ENCODE measurements at regions not wholly inside any gene's neighbourhood (a gene's known extent, or its start where the extent isn't known, plus 50 kb on each side); places are given as distances from the start of the nearest gene placed in this dataset.

DNA sequence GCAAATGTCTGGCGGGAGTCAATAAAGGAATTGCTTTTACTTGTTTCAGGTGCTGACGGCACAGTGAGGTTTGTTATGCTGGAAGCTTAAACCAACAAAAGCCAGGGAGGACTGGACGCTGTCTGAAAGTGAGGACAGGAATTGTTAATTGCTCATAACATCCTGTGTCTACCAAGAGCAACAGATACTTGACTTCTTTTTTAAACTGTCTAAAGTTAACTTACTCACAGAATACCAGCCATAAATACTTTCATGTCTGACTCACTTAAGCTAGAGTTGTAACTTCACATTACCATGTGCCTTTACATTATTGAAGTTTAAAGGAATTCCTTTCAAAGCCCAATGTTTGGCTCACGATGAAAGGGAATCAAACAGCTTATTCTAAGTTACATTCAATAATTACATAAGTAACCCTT, 252.7 kb upstream of the SHH start:
- H3K4me3 ChIP-seq (ENCODE audit: low read length): no peak overlapping the region
- H3K36me3 ChIP-seq (ENCODE audit: insufficient read depth, low read length): no peaks in the 10 kb centered on the region
- H3K9me3 ChIP-seq (ENCODE audit: low read length): no peaks in the 10 kb centered on the region
- no peaks in the 10 kb centered on the region for H3K4me1 ChIP-seq (ENCODE audit: insufficient read depth, low read length)
- peaks cover 2% of the 10 kb centered on the region for H3K27me3 ChIP-seq (ENCODE audit: insufficient read depth, low read length)
- H2AFZ ChIP-seq (ENCODE audit: low read depth, low read length): no peak overlapping the region

DNA sequence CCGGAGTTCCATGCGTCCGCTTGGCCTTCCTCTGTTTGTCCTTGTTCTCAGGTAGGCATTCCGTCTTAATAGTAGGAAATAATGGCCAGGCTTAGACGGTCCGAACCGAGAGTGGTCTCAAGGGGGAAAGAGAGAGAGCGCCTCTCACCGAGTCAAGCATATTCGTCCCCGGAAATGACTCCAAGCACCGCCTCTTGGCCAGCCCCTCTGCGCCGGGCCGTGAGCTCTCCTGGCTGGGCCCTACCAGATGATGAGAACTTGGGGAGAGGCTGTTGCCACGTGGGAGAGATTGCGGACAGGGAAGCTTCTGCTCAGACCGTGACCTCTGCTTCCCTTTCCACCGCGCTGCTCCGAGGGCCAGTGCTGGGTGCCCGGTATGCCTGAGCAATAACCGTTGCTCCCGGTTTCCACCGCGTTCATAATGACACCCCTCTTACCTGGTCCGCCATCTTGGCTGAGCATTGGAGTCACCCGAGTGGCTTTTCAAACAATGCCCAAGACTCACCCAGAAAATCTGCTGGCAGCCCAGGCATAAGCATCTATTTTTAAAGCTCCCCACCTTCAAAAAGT, 251.1 kb upstream of the SHH start:
- Histone ChIP-seq H3K9me3 (ENCODE audit: low read length) (no peaks in the 10 kb centered on the region), H3K27me3 (ENCODE audit: insufficient read depth, low read length) (peaks cover 2% of the 10 kb centered on the region), H3K36me3 (ENCODE audit: insufficient read depth, low read length) (no peaks in the 10 kb centered on the region), H3K4me3 (ENCODE audit: low read length) (no peak overlapping the region), H3K4me1 (ENCODE audit: insufficient read depth, low read length) (no peaks in the 10 kb centered on the region), H2AFZ (ENCODE audit: low read depth, low read length) (no peak overlapping the region)

DNA sequence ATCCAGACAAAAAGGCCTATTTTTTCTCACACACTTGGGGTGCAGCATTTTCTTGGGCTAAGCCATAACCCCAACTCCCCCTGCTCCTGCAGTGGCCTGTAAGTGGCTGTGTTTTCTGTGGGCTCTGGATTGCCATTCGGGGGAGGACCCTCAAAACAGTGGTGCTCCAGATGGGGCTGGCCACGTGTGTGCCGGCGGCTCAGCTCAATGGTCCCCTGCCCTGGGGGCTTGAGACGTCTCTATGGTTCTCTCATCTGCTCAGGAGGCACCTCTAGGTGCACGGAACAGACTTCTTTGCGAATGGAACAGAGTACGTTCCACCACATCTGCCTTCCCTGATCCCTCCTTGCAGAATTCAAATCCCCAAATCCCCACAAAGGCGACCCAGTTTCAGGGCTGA, 250.0 kb upstream of the SHH start:
- Histone ChIP-seq H3K27me3 (ENCODE audit: insufficient read depth, low read length) (peaks cover 3% of the 10 kb centered on the region), H3K4me1 (ENCODE audit: insufficient read depth, low read length) (no peaks in the 10 kb centered on the region), H3K4me3 (ENCODE audit: low read length) (no peak overlapping the region), H3K9me3 (ENCODE audit: low read length) (no peaks in the 10 kb centered on the region), H3K36me3 (ENCODE audit: insufficient read depth, low read length) (no peaks in the 10 kb centered on the region), H2AFZ (ENCODE audit: low read depth, low read length) (no peak overlapping the region)

DNA sequence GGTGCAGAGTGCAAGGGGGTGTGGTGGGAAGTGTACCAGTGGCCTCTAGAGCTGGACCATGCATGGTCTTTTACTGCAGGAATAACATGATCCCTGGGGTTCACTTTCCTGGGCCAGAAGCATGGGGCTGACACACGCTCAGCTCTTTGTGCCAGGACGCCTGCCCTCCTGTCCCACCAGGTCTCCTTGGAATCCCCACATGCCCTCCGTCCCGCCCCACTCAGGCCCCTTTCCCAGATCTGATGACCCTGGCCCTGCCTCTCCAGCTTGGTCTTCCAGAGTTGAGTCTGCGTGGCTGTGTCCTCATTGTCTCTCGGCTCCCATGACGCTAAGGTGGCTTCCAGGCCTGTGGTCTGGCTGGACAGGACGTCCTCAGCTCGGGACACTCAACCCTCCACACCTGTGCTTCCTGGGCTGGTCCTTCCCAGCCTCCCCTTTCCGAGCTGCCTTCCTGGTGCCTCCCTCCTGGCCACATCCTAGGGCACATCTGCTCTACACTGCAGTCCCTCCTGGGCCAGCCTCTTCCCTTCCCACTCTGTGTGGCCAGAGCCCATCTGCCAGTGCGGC, 249.5 kb upstream of the SHH start:
- H3K4me1 ChIP-seq (ENCODE audit: insufficient read depth, low read length): no peaks in the 10 kb centered on the region
- no peaks in the 10 kb centered on the region for H3K9me3 ChIP-seq (ENCODE audit: low read length)
- no peaks in the 10 kb centered on the region for H3K36me3 ChIP-seq (ENCODE audit: insufficient read depth, low read length)
- no peak overlapping the region for H2AFZ ChIP-seq (ENCODE audit: low read depth, low read length)
- H3K27me3 ChIP-seq (ENCODE audit: insufficient read depth, low read length): peaks cover 8% of the 10 kb centered on the region
- no peak overlapping the region for H3K4me3 ChIP-seq (ENCODE audit: low read length)

DNA sequence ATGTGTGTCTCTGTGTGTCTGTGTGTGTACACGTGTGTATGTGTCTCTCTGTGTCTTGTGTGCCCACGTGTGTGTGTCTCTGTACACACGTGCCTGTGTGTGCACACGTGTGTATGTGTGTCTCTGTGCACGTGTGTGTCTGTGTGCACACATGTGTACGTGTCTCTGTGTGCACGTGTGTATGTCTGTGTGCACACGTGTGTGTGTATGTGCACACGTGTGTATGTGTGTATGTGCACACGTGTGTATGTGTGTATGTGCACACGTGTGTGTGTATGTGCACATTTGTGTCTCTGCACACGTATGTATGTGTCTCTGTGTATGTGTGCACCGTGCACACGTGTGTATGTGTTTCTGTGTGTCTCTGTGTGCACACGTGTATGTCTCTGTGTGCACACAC, 248.7 kb upstream of the SHH start:
- Histone ChIP-seq H3K4me3 (ENCODE audit: low read length) (no peak overlapping the region), H2AFZ (ENCODE audit: low read depth, low read length) (no peak overlapping the region), H3K27me3 (ENCODE audit: insufficient read depth, low read length) (peaks cover 9% of the 10 kb centered on the region)

DNA sequence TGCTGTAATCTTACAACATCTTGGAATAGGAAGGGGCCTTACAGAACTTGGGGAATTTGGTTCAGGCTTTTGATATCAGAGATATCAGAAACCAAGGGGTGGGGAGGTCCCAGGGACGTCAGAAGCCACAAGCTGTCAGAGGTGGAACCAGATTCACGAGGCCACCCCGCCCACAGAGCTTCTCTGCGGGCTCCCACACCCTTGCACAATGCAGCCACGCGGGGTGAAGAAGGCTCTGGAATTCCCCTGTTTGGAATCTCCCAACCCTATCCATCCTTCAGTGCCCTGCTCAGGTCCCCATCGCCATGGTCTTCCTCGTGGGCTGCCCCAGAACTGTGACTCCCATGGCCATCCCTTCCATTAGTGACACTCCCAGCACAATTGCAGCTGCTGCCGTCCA, 247.1 kb upstream of the SHH start:
- no peaks in the 10 kb centered on the region for H3K9me3 ChIP-seq (ENCODE audit: low read length)
- H3K36me3 ChIP-seq (ENCODE audit: insufficient read depth, low read length): no peaks in the 10 kb centered on the region
- peaks cover 9% of the 10 kb centered on the region for H3K27me3 ChIP-seq (ENCODE audit: insufficient read depth, low read length)
- H2AFZ ChIP-seq (ENCODE audit: low read depth, low read length): no peak overlapping the region
- no peak overlapping the region for H3K4me3 ChIP-seq (ENCODE audit: low read length)
- no peaks in the 10 kb centered on the region for H3K4me1 ChIP-seq (ENCODE audit: insufficient read depth, low read length)

More for the DNA sequence above, 248.7 kb upstream of the SHH start:
- no peaks in the 10 kb centered on the region for H3K4me1 ChIP-seq (ENCODE audit: insufficient read depth, low read length)
- no peaks in the 10 kb centered on the region for H3K9me3 ChIP-seq (ENCODE audit: low read length)
- H3K36me3 ChIP-seq (ENCODE audit: insufficient read depth, low read length): no peaks in the 10 kb centered on the region

DNA sequence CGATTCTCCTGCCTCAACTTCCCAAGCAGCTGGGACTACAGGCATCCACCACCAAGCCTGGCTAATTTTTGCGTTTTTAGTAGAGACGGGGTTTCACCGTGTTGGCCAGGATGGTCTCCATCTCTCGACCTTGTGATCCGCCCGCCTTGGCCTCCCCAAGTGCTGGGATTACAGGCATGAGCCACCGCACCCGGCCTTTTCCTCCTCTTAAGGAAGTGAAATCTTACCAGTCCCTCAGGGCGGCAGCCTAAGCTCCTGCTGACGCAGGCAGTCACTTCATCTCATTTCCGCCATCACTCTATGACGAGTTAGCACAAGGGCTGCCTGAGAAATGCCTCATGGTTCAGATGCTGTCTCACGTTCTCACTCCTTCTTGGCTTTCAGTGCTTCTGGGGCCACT, 246.0 kb upstream of the SHH start:
- no peak overlapping the region for H3K4me3 ChIP-seq (ENCODE audit: low read length)
- no peaks in the 10 kb centered on the region for H3K36me3 ChIP-seq (ENCODE audit: insufficient read depth, low read length)
- no peak overlapping the region for H2AFZ ChIP-seq (ENCODE audit: low read depth, low read length)
- peaks cover 9% of the 10 kb centered on the region for H3K27me3 ChIP-seq (ENCODE audit: insufficient read depth, low read length)
- H3K4me1 ChIP-seq (ENCODE audit: insufficient read depth, low read length): no peaks in the 10 kb centered on the region
- H3K9me3 ChIP-seq (ENCODE audit: low read length): no peaks in the 10 kb centered on the region

DNA sequence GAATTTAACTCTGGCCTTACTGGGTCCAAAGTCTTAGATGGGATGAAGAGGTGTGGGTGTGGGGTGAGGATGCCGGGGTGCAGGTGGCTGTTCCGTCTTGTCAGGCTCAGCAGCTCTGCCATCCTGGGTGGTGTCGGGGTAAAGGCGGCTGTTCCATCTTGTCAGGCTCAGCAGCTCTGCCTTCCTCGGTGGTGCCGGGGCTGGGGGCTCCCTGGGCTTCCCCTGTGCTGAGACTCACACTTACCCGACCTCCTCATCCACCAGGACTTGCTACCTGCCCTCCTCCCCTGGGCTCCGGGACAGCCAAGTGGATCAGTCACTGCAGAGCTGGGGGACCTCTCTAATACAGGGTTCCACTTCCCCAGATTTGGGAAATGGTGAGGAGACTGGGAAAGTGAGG, 244.3 kb upstream of the SHH start:
- H3K9me3 ChIP-seq (ENCODE audit: low read length): no peaks in the 10 kb centered on the region
- no peaks in the 10 kb centered on the region for H3K4me1 ChIP-seq (ENCODE audit: insufficient read depth, low read length)
- no peaks in the 10 kb centered on the region for H3K36me3 ChIP-seq (ENCODE audit: insufficient read depth, low read length)
- no peak overlapping the region for H3K4me3 ChIP-seq (ENCODE audit: low read length)
- peaks cover 9% of the 10 kb centered on the region for H3K27me3 ChIP-seq (ENCODE audit: insufficient read depth, low read length)
- no peak overlapping the region for H2AFZ ChIP-seq (ENCODE audit: low read depth, low read length)

DNA sequence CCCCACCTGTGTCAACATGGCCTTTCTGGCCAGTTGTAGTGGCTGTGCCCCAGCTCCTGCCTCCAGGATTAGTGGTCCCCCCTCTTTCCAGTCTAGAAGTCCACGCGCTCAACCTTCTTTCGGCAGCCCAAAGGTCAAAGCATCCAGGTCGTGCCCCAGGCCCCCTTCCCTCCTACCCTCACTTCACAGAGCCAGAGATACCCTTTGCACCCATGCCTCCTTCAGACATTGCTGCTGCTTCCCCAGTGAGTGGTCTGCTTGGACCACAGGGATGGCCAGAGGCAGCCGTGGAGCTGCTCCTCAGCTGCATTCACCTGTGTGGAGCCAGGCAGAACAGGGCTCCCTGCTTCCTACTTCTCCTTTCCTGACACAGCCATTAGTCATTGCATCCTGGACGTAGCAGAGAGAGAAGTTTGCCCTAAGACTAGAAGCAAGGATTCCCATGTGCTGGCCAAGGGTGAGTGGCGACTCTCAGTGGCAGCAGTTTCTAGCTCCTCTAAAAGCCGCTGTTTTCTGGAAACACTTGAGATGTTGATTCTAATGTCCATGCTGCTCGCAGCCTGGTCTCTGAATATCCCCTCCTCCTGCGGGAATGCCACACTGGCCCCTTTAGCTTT, 243.1 kb upstream of the SHH start:
- Histone ChIP-seq H3K27me3 (ENCODE audit: insufficient read depth, low read length) (peaks cover 9% of the 10 kb centered on the region), H2AFZ (ENCODE audit: low read depth, low read length) (no peak overlapping the region)

DNA sequence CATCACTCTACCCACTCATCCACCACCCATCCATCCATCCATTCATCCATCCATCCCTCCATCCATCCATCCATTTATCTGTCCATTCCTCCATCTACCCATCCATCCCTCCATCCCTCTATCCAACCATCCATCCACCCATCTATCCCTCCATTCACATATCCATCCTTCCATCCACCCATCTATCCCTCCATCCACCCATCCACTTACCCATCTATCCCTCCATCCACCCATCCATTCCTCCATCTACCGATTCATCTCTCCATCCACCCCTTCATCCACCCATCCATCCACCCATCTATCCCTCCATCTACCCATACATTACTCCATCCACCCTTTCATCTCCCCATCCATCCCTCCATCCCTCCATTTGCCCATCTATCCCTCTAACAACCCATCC, 239.6 kb upstream of the SHH start:
- Histone ChIP-seq H3K27me3 (ENCODE audit: insufficient read depth, low read length) (peaks cover 2% of the 10 kb centered on the region), H3K9me3 (ENCODE audit: low read length) (no peaks in the 10 kb centered on the region), H3K4me1 (ENCODE audit: insufficient read depth, low read length) (no peaks in the 10 kb centered on the region), H3K36me3 (ENCODE audit: insufficient read depth, low read length) (no peaks in the 10 kb centered on the region), H3K4me3 (ENCODE audit: low read length) (no peak overlapping the region), H2AFZ (ENCODE audit: low read depth, low read length) (no peak overlapping the region)

More for the DNA sequence above, 243.1 kb upstream of the SHH start:
- Histone ChIP-seq H3K4me3 (ENCODE audit: low read length) (no peak overlapping the region), H3K36me3 (ENCODE audit: insufficient read depth, low read length) (no peaks in the 10 kb centered on the region), H3K4me1 (ENCODE audit: insufficient read depth, low read length) (no peaks in the 10 kb centered on the region), H3K9me3 (ENCODE audit: low read length) (no peaks in the 10 kb centered on the region)

DNA sequence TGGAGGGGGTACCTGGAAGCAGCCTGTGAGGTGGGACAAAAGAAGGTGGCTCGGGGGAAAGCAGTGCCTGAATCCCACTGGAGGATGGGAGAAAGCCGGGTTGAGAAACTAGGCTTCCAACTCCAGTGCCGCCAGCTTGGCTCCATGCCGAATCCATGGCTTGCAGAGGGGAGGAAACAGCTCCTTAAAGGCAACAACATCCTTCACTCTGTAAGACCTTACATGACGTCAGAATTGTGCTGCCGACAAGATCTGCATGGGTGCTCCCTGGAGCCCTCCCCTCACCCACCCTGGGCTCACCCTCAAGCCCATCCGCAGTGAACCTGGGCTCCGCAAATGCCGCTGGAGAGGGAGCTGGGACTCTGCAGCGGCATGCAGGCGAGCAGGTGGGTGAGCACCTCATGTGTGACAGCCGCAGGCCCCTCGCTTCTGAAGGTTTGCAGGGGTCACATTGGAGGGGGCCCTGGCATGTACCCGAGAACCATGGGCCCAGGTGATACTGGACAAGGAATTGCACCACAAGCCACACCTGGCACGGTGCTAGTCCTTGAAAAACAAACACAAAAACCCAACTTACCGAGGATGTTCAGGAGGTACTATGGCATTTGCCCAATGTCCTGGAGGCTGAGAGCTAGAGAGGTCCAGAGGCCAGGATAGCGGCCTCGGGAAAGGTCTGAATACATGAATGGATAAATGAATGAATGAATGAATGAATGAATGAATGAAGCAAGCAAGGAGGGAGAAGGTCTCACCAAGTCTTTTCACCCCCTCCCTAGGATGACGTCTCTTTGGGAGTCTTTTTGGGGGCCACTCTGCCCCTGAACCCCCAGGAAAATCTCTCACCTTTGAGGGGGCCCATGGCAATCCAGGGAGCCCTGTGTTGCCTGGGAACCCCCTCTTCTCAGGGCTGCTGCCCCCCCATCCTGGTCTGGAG, 238.6 kb upstream of the SHH start:
- Histone ChIP-seq H2AFZ (ENCODE audit: low read depth, low read length) (no peak overlapping the region), H3K4me3 (ENCODE audit: low read length) (no peak overlapping the region), H3K27me3 (ENCODE audit: insufficient read depth, low read length) (no peaks in the 10 kb centered on the region), H3K9me3 (ENCODE audit: low read length) (no peaks in the 10 kb centered on the region), H3K36me3 (ENCODE audit: insufficient read depth, low read length) (no peaks in the 10 kb centered on the region), H3K4me1 (ENCODE audit: insufficient read depth, low read length) (no peaks in the 10 kb centered on the region)

DNA sequence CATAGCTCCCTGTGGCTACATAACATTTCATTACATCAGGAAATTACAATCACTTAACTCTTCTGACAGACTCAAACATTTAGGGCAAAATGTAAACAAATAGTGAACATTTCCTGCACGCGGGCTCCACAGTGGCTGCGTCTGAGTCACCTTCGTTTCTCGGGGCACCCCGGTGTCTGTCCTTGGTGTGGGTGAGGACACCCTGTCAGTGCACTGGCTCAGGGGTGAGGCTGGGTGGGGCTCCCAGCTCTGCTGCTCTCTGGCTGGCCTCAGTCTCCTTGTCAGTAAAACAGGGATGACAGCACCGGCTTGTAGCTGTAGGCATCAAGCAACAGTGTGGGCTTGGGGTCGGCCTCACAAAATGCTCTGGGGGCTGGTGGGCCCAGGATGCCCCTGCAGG, 237.1 kb upstream of the SHH start:
- Histone ChIP-seq H3K36me3 (ENCODE audit: insufficient read depth, low read length) (no peaks in the 10 kb centered on the region), H2AFZ (ENCODE audit: low read depth, low read length) (no peak overlapping the region), H3K27me3 (ENCODE audit: insufficient read depth, low read length) (no peaks in the 10 kb centered on the region), H3K4me1 (ENCODE audit: insufficient read depth, low read length) (no peaks in the 10 kb centered on the region), H3K4me3 (ENCODE audit: low read length) (no peak overlapping the region), H3K9me3 (ENCODE audit: low read length) (no peaks in the 10 kb centered on the region)

DNA sequence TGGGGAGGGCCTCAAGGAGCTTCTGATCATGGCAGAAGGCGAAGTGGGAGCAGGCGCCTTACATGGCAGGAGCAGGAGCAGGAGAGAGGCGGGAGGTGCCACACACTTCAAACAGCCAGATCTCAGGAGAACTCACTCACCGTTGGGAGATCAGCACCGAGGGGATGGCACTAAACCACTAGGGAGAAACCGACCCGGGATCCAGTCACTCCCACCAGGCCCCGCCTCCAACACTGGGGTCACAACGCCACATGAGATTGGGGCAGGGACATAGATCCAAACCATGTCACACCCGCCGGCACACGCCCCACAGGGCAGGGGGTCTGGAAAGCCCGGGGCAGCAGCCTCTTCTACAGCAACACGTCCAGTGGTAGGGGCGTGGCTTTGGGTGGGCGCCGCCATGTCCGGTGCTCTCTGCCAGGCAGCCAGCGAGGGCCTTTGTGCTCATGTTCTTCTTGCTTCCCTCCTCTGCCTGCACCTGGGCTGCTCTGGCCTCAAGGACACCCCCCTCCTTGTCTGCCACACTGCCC, 233.8 kb upstream of the SHH start:
- Histone ChIP-seq H3K9me3 (ENCODE audit: low read length) (no peaks in the 10 kb centered on the region), H3K4me1 (ENCODE audit: insufficient read depth, low read length) (no peaks in the 10 kb centered on the region), H3K36me3 (ENCODE audit: insufficient read depth, low read length) (no peaks in the 10 kb centered on the region), H3K4me3 (ENCODE audit: low read length) (no peak overlapping the region), H3K27me3 (ENCODE audit: insufficient read depth, low read length) (peaks cover 15% of the 10 kb centered on the region), H2AFZ (ENCODE audit: low read depth, low read length) (no peak overlapping the region)
